ENCODE measurements at regions not wholly inside any gene's neighbourhood (a gene's known extent, or its start where the extent isn't known, plus 50 kb on each side); places are given as distances from the start of the nearest gene placed in this dataset.
"Not testable (repeated sequence)": the region's sequence is repeated elsewhere in the genome, so short reads cannot be mapped to it uniquely, and the experiment has no call there.

DNA sequence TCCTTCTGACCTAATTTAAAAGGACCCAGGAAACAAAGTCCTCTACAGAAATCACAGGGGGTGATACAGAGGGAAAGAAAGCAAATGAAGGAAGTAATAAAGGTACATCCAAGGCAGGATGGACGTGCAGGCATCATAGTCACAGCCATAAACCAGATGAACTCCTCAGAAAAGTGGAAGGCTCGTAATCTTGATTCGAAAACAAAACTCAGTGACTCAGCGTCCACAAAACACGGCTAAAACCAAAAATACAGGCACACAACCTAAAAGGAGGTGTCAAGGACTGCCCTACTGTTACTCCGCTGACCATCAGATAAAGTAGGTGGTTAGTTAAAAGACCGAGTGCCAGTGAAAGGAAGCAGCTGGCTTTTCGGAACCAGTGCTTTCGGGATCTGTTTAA lies 81.5 kb downstream of the TRIM69 start:
- H4K20me1 ChIP-seq (ENCODE audit: insufficient read depth, low read depth, low read length); H3K79me2 ChIP-seq (ENCODE audit: low read length); H3K4me1 ChIP-seq (ENCODE audit: low read length); H3K36me3 ChIP-seq (ENCODE audit: insufficient read depth, low read length); DNase-seq; H3K4me3 ChIP-seq (ENCODE audit: low read length); H2AFZ ChIP-seq (ENCODE audit: low read length); H3K27me3 ChIP-seq (ENCODE audit: low read length); H3K9me3 ChIP-seq (ENCODE audit: low read length); H3K9me2 ChIP-seq (replicated peaks; ENCODE audit: insufficient read depth, low read length); H3K27ac ChIP-seq (ENCODE audit: low read length); H3K4me2 ChIP-seq (ENCODE audit: low read depth, low read length, poor library complexity, severe bottlenecking); H3K9ac ChIP-seq (ENCODE audit: low read length): not testable (repeated sequence)

DNA sequence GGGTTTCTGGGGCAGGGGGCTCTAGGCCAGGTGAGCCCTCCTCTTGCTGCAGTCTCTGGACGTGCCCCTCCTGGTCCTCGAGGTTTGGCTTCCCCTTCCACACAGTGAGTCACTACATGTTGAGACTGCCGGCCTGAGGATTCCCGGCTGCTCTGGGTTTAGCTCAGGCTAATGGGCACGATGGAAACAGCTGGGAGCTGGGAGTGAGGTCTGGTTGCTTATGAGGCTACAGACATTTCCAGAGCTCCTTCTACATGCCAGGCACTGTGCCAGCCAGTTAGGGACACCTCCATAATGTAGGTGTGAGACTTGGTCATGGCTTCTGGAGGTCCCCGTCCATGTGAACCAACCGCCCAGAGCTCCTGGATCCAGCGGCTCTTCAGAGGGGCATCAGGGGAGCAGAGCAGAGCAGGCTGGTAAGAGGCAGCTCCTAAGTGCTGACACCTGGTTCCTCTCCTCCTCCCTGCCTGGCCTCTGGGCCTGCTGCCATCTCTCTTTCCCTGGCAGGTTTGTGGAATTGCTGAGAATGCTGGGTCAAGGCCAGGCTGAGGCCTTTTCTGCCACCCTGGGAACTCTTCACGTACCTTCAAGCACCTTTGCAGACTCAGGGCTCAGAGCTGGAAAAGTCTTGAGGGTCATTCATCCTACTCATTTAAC lies 83.1 kb downstream of the TRIM69 start:
- not testable (repeated sequence) for H3K9ac ChIP-seq (ENCODE audit: low read length); H4K20me1 ChIP-seq (ENCODE audit: insufficient read depth, low read depth, low read length); H3K4me2 ChIP-seq (ENCODE audit: low read depth, low read length, poor library complexity, severe bottlenecking); H3K79me2 ChIP-seq (ENCODE audit: low read length); H3K27ac ChIP-seq (ENCODE audit: low read length); DNase-seq; H3K9me2 ChIP-seq (replicated peaks; ENCODE audit: insufficient read depth, low read length); H3K4me3 ChIP-seq (ENCODE audit: low read length); H2AFZ ChIP-seq (ENCODE audit: low read length); H3K4me1 ChIP-seq (ENCODE audit: low read length); H3K9me3 ChIP-seq (ENCODE audit: low read length); H3K36me3 ChIP-seq (ENCODE audit: insufficient read depth, low read length); H3K27me3 ChIP-seq (ENCODE audit: low read length)

DNA sequence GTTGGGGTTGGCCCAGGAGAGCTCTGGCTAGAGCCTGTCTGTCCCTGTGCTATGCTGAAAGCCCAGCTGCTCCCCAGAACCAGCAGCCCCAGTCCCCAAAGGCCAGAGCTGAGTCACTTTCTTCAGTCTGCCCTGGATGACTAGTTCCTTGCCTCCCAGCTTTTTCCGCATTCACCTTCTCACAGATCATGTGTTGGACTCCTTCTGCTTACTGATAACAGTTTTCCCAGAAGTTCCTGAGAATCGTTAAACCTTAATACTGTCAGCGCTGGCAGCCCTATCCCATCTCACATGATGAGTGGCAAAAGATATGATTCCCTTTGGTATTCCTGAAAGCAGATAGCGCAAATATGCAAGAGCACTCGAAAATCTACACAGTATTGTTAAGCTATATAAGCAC lies 84.2 kb downstream of the TRIM69 start:
- not testable (repeated sequence) for H3K4me1 ChIP-seq (ENCODE audit: low read length); H3K9me2 ChIP-seq (replicated peaks; ENCODE audit: insufficient read depth, low read length); H3K27me3 ChIP-seq (ENCODE audit: low read length); H3K4me2 ChIP-seq (ENCODE audit: low read depth, low read length, poor library complexity, severe bottlenecking); H2AFZ ChIP-seq (ENCODE audit: low read length); H4K20me1 ChIP-seq (ENCODE audit: insufficient read depth, low read depth, low read length); H3K9me3 ChIP-seq (ENCODE audit: low read length); H3K4me3 ChIP-seq (ENCODE audit: low read length); H3K27ac ChIP-seq (ENCODE audit: low read length); DNase-seq; H3K9ac ChIP-seq (ENCODE audit: low read length); H3K79me2 ChIP-seq (ENCODE audit: low read length); H3K36me3 ChIP-seq (ENCODE audit: insufficient read depth, low read length)

DNA sequence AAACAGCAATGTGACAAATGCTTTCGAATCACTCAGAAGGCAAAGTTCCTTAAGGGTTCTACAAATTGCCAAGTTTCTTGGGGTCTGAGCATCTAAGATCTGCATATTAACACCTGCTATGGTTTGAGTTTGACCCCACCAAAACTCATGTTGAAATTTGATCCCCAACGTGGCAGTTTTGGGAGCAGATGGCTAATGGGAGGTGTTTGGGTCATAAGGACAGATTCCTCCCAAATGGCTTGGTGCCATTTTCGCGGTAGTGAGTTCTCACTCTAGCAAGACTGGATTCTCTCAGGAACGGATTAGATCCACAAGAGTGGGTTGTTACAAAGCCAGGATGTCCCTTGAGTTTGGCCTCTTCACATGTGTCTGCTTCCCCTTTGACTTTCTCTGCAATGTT lies 84.6 kb downstream of the TRIM69 start:
- not testable (repeated sequence) for H2AFZ ChIP-seq (ENCODE audit: low read length); H3K36me3 ChIP-seq (ENCODE audit: insufficient read depth, low read length); H3K79me2 ChIP-seq (ENCODE audit: low read length); H3K9me3 ChIP-seq (ENCODE audit: low read length); H3K27me3 ChIP-seq (ENCODE audit: low read length); H3K27ac ChIP-seq (ENCODE audit: low read length); H3K4me1 ChIP-seq (ENCODE audit: low read length); H3K4me2 ChIP-seq (ENCODE audit: low read depth, low read length, poor library complexity, severe bottlenecking); H3K4me3 ChIP-seq (ENCODE audit: low read length); DNase-seq; H3K9me2 ChIP-seq (replicated peaks; ENCODE audit: insufficient read depth, low read length); H4K20me1 ChIP-seq (ENCODE audit: insufficient read depth, low read depth, low read length); H3K9ac ChIP-seq (ENCODE audit: low read length)

DNA sequence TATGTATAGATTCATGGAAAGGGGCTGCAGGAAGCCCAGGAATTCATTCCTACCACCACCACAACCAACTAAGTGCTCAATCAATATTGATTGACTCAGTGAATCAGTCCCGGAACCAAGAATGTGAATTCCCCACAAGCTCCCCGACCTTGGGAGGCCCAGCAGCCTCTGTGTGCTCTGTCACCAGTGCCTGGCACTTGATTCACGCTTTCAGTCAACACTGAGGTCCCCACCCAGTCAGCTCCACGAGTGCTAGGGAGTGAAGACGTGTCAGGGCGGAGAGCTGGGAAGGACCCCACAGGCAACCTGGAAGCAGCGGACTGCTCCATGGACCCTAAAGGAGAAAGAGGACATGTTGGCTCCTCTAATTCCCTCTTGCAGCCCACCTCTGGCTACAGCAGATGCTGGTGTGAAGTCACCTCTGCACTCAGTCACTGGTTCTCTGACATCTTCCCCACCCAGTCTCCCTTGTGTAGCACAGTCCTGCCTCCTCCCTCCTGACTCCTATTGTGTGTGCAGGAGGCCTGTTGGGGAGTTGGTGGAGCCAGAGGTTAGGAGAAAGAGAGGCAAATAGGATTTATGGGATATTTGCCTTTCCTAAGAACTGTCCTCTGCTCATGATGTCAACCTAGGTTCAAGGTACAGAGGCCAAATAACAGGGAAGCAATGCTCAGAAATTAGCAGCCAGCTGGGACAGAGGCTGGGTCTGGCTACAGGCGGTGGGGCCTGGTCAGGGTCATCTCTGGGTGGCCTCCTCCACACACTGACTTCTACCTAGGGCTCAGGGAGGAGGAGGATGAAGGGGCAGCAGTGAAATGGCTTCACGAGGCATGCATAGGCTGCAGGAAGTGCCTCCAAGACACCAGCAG lies 88.2 kb downstream of the TRIM69 start:
- not testable (repeated sequence) for H3K4me2 ChIP-seq (ENCODE audit: low read depth, low read length, poor library complexity, severe bottlenecking); H3K27me3 ChIP-seq (ENCODE audit: low read length); H3K4me1 ChIP-seq (ENCODE audit: low read length); H3K9ac ChIP-seq (ENCODE audit: low read length); H4K20me1 ChIP-seq (ENCODE audit: insufficient read depth, low read depth, low read length); H3K79me2 ChIP-seq (ENCODE audit: low read length); DNase-seq; H3K27ac ChIP-seq (ENCODE audit: low read length); H3K36me3 ChIP-seq (ENCODE audit: insufficient read depth, low read length); H3K9me2 ChIP-seq (replicated peaks; ENCODE audit: insufficient read depth, low read length); H2AFZ ChIP-seq (ENCODE audit: low read length); H3K9me3 ChIP-seq (ENCODE audit: low read length); H3K4me3 ChIP-seq (ENCODE audit: low read length)

DNA sequence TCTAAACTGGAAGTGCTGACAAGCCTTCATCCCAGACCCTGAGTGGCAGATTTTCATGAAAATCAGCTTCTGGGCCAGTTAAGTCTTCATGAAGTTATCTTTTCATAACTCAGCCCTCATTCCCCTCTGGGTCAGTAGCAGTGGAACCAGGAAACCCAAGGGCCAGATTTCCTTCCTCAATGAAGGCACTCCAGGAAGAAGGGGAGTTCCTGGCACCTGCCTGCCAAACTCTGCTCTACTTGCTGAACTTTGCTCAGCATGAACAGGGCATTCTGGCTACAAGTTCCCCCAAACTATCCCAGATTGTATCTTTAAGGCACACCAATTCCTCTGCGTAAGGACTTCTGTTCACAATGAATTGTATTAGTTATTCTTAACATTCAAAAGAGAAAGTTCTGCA lies 90.3 kb downstream of the TRIM69 start:
- not testable (repeated sequence) for H3K36me3 ChIP-seq (ENCODE audit: insufficient read depth, low read length); DNase-seq; H3K9ac ChIP-seq (ENCODE audit: low read length); H3K27ac ChIP-seq (ENCODE audit: low read length); H3K9me2 ChIP-seq (replicated peaks; ENCODE audit: insufficient read depth, low read length); H3K9me3 ChIP-seq (ENCODE audit: low read length); H4K20me1 ChIP-seq (ENCODE audit: insufficient read depth, low read depth, low read length); H3K4me3 ChIP-seq (ENCODE audit: low read length); H3K4me2 ChIP-seq (ENCODE audit: low read depth, low read length, poor library complexity, severe bottlenecking); H3K79me2 ChIP-seq (ENCODE audit: low read length); H3K4me1 ChIP-seq (ENCODE audit: low read length); H3K27me3 ChIP-seq (ENCODE audit: low read length); H2AFZ ChIP-seq (ENCODE audit: low read length)

DNA sequence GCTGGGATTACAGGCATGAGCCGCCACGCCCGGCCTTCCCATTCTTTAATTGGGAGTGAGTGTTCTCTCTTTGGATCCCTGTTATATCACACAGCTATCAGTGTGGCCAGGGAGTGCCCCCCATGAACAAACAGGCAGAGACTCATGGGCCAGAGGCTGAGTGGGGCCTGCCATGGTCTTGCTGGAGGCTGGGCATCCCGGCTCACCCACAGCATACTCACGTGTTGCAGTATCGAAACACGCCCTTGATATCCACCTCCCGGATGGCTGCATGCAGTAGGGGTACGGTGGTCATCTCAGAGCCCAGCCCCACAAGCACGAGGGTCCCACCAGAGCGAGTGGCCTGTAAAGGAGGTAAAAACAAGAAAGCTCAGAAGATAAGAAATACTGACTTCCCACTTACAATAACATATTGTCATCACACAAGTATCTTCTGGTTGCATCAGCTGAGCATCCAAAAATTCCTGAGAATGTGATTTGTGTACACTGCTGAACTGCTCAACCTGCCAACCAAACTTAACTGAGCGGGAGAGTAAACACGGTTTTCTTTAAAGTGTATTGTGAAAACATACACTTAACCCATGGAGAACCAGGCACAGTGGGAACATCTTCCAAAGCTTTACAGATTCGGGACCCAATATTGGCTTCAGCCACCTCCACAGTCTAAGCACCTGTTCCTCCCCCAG lies 92.0 kb downstream of the TRIM69 start:
- DNase-seq; H3K4me2 ChIP-seq (ENCODE audit: low read depth, low read length, poor library complexity, severe bottlenecking); H2AFZ ChIP-seq (ENCODE audit: low read length); H3K27me3 ChIP-seq (ENCODE audit: low read length); H4K20me1 ChIP-seq (ENCODE audit: insufficient read depth, low read depth, low read length); H3K36me3 ChIP-seq (ENCODE audit: insufficient read depth, low read length); H3K4me3 ChIP-seq (ENCODE audit: low read length); H3K9me3 ChIP-seq (ENCODE audit: low read length); H3K79me2 ChIP-seq (ENCODE audit: low read length); H3K4me1 ChIP-seq (ENCODE audit: low read length); H3K9me2 ChIP-seq (replicated peaks; ENCODE audit: insufficient read depth, low read length); H3K27ac ChIP-seq (ENCODE audit: low read length); H3K9ac ChIP-seq (ENCODE audit: low read length): not testable (repeated sequence)

DNA sequence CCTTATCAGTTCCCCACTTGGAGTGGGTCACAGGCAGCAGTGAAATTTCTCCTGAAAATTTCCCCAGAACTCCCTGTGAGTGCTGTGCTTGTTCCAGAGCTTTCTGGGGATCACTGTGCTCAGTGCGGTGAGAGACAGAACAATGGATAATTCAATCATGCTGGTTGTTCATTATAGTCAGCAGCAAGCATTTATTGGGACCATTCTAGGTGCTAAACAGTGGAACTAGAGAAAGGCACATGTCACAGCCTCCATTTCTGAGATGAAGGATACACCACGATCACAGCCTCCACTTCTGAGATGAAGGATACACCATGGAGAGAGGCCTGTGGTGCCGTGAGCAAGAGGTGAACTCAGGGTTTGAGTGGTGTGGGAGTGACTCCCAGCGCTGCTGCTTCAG lies 92.8 kb downstream of the TRIM69 start:
- DNase-seq; H2AFZ ChIP-seq (ENCODE audit: low read length); H3K4me2 ChIP-seq (ENCODE audit: low read depth, low read length, poor library complexity, severe bottlenecking): not testable (repeated sequence)

More for the DNA sequence above, 92.8 kb downstream of the TRIM69 start:
- H3K27ac ChIP-seq (ENCODE audit: low read length); H3K27me3 ChIP-seq (ENCODE audit: low read length); H3K36me3 ChIP-seq (ENCODE audit: insufficient read depth, low read length); H3K9me3 ChIP-seq (ENCODE audit: low read length); H3K9ac ChIP-seq (ENCODE audit: low read length); H3K79me2 ChIP-seq (ENCODE audit: low read length); H3K4me3 ChIP-seq (ENCODE audit: low read length); H3K4me1 ChIP-seq (ENCODE audit: low read length); H4K20me1 ChIP-seq (ENCODE audit: insufficient read depth, low read depth, low read length); H3K9me2 ChIP-seq (replicated peaks; ENCODE audit: insufficient read depth, low read length): not testable (repeated sequence)
